ENCODE measurements at regions not wholly inside any gene's neighbourhood (a gene's known extent, or its start where the extent isn't known, plus 50 kb on each side); places are given as distances from the start of the nearest gene placed in this dataset.

GRCh38 chr4:71659979-71660378 lies 123.9 kb downstream of the GC start:
- TF ChIP-seq CTCF (IDR thresholded peaks at IDR 0.05; ENCODE audit: low read depth, low read length), result no peak
- H3K4me3 ChIP-seq, result no peak overlapping the region
- no peak for DNase-seq (ENCODE audit: low read depth in 1 of 2, low spot score in 1 of 2)

GRCh38 chr4:71648923-71649322 lies 135.0 kb downstream of the GC start:
- no peak overlapping the region for H3K27ac ChIP-seq
- H3K27me3 ChIP-seq, result no peaks in the 10 kb centered on the region
- H3K36me3 ChIP-seq, result no peaks in the 10 kb centered on the region
- H3K9me3 ChIP-seq (ENCODE audit: low read depth), result no peaks in the 10 kb centered on the region
- no peak for TF ChIP-seq CTCF (IDR thresholded peaks at IDR 0.05; ENCODE audit: low read depth, low read length)
- no peak overlapping the region for H3K4me3 ChIP-seq
- no peaks in the 10 kb centered on the region for H3K4me1 ChIP-seq (ENCODE audit: low read depth)
- DNase-seq (ENCODE audit: low read depth in 1 of 2, low spot score in 1 of 2), result no peak

More at GRCh38 chr4:71659979-71660378, 123.9 kb downstream of the GC start:
- Histone ChIP-seq H3K4me1 (ENCODE audit: low read depth) (peaks cover 4% of the 10 kb centered on the region), H3K27ac (no peak overlapping the region), H3K9me3 (ENCODE audit: low read depth) (no peaks in the 10 kb centered on the region), H3K27me3 (no peaks in the 10 kb centered on the region), H3K36me3 (no peaks in the 10 kb centered on the region)

GRCh38 chr4:71648448-71648847 lies 135.4 kb downstream of the GC start:
- H3K27me3 ChIP-seq, result no peaks in the 10 kb centered on the region
- H3K27ac ChIP-seq, result no peak overlapping the region
- H3K4me1 ChIP-seq (ENCODE audit: low read depth), result no peaks in the 10 kb centered on the region
- H3K4me3 ChIP-seq, result no peak overlapping the region
- H3K9me3 ChIP-seq (ENCODE audit: low read depth), result no peaks in the 10 kb centered on the region
- TF ChIP-seq CTCF (IDR thresholded peaks at IDR 0.05; ENCODE audit: low read depth, low read length), result no peak
- DNase-seq (ENCODE audit: low read depth in 1 of 2, low spot score in 1 of 2), result no peak
- H3K36me3 ChIP-seq, result no peaks in the 10 kb centered on the region

- DNase-seq (ENCODE audit: low read depth in 1 of 2, low spot score in 1 of 2), result no peak
- H3K27ac ChIP-seq, result no peak overlapping the region
- TF ChIP-seq CTCF (IDR thresholded peaks at IDR 0.05; ENCODE audit: low read depth, low read length), result no peak
- H3K4me3 ChIP-seq, result no peak overlapping the region
- H3K27me3 ChIP-seq, result no peaks in the 10 kb centered on the region
- no peaks in the 10 kb centered on the region for H3K4me1 ChIP-seq (ENCODE audit: low read depth)
- H3K36me3 ChIP-seq, result no peaks in the 10 kb centered on the region
- H3K9me3 ChIP-seq (ENCODE audit: low read depth), result no peaks in the 10 kb centered on the region
Measured at GRCh38 chr4:71639380-71639779, 144.5 kb downstream of the GC start.

GRCh38 chr4:71635139-71635748 lies 148.6 kb downstream of the GC start:
- Histone ChIP-seq H3K4me1 (ENCODE audit: low read depth) (no peaks in the 10 kb centered on the region), H3K27ac (no peak overlapping the region), H3K9me3 (ENCODE audit: low read depth) (no peaks in the 10 kb centered on the region), H3K36me3 (no peaks in the 10 kb centered on the region), H3K4me3 (no peak overlapping the region), H3K27me3 (no peaks in the 10 kb centered on the region)
- no peak for TF ChIP-seq CTCF (IDR thresholded peaks at IDR 0.05; ENCODE audit: low read depth, low read length)
- peak in 1 of 2 donors; percentile 1 for DNase-seq (ENCODE audit: low read depth in 1 of 2, low spot score in 1 of 2)

All from cardiac muscle cell (in vitro differentiated cells and primary cell).